RWPE1 (cell line): ENCODE measurements at regions not wholly inside any gene's neighbourhood (a gene's known extent, or its start where the extent isn't known, plus 50 kb on each side); places are given as distances from the start of the nearest gene placed in this dataset.
"Not testable (repeated sequence)": the region's sequence is repeated elsewhere in the genome, so short reads cannot be mapped to it uniquely, and the experiment has no call there.

Experiments
- CTCF ChIA-PET: fragments of 350-600 bp; sonication (Branson Sonifier 250); formaldehyde crosslinking; extraction: SDS; loops from one replicate; lab custom pipeline; 2021; lab: Yijun Ruan, JAX
- POLR2A ChIA-PET: fragments of 400-600 bp; formaldehyde crosslinking; extraction: SDS; loops from one replicate; lab custom pipeline; 2020; ENCODE audit warnings: antibody characterized with exemption; ENCODE audit not compliant: low non-redundant PET; lab: Yijun Ruan, JAX
- DNase-seq: peaks from one replicate; pipeline ENCODE4 v3.0.0; 2012; ENCODE audit warnings: low spot score
- H3K27ac ChIP-seq: fragments of 450-650 bp; 2 replicates; pipeline ENCODE4 v1.5.1; 2017
- TF ChIP-seq, protein P1 (sequence below): fragments of 450-650 bp; conservative IDR thresholded peaks from 2 replicates; pipeline ENCODE4 v1.5.1; 2017; ENCODE audit warnings: low read depth, mild to moderate bottlenecking

DNA sequence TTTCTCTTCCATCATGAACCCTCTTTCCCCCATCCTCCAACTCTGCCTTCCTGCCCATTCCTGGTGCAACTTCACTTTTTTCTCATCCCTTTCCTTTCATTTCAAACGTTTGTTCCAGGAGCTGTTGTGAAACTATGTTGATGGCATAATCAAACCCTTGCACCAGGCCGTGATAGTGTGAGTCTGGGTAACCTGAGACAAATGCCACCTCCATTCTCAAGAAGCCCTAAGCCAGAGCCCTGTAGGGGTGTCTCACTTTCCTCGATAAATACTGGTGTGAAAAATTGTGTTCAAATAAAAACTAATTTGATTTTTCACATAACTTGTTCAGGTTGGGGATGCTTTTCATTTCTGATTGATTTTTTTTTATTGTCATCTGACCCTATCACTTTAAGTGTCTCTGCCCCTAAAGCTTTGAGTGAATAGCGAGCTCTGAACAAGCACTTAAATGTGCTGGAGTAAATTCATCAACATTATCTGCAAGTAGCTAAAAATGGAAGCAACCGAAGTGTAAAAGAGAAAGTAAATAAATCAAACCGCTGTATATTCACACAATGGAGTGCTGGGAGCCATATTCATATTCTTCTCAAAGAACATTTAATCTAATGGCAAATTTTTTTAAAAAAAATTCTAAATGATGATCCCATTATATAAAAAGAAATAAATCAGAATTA, 303.1 kb upstream of the CDYL start:
- ChIA-PET POLR2A (no interaction called here), CTCF (no interaction called here)
- no peak overlapping the region for H3K27ac ChIP-seq
- no peak for DNase-seq
- TF ChIP-seq, protein P1, sequence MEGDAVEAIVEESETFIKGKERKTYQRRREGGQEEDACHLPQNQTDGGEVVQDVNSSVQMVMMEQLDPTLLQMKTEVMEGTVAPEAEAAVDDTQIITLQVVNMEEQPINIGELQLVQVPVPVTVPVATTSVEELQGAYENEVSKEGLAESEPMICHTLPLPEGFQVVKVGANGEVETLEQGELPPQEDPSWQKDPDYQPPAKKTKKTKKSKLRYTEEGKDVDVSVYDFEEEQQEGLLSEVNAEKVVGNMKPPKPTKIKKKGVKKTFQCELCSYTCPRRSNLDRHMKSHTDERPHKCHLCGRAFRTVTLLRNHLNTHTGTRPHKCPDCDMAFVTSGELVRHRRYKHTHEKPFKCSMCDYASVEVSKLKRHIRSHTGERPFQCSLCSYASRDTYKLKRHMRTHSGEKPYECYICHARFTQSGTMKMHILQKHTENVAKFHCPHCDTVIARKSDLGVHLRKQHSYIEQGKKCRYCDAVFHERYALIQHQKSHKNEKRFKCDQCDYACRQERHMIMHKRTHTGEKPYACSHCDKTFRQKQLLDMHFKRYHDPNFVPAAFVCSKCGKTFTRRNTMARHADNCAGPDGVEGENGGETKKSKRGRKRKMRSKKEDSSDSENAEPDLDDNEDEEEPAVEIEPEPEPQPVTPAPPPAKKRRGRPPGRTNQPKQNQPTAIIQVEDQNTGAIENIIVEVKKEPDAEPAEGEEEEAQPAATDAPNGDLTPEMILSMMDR, result no peak

DNA sequence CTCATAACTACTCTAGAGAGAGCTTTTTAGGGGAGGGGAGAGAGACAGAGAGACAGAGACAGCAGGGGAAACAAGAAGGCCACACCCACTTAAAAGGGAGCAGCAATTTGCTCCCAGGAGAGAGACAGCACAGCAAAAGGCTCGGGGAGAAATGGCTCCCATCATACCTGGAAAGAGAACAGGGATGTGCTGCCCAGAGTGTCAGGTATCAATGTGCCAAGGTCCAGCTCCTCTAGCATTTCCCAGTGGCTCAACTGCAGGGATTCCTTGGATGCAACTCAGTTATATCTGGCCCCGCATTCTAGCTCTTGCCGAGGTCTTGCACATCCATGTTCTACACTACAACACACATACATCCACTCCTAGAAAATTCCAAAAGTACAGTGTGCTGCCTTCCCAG, 304.0 kb upstream of the CDYL start:
- H3K27ac ChIP-seq, result no peak overlapping the region
- TF ChIP-seq, protein P1, result no peak
- POLR2A ChIA-PET, result no interaction called here
- no peak for DNase-seq
- CTCF ChIA-PET, result no interaction called here

DNA sequence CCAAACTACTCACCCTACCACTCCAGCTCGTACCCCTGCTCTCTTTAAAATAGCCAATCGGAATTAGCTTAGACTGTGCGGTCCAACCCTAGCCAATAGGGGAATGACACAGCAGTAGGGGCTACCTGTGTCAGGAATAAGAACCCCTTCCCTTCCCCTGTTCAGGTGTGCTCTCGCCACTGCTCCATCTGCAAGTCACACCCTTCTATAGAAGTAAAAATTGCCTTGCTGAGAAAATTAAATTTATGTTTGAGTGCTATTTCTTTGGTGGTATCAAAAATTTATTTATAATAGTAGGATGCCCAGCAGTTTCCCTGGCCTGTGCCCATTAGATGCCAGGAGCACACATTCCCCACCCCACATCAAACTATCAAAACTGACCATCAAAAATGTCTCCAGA, 304.7 kb upstream of the CDYL start:
- H3K27ac ChIP-seq, POLR2A ChIA-PET, CTCF ChIA-PET, DNase-seq: not testable (repeated sequence)

DNA sequence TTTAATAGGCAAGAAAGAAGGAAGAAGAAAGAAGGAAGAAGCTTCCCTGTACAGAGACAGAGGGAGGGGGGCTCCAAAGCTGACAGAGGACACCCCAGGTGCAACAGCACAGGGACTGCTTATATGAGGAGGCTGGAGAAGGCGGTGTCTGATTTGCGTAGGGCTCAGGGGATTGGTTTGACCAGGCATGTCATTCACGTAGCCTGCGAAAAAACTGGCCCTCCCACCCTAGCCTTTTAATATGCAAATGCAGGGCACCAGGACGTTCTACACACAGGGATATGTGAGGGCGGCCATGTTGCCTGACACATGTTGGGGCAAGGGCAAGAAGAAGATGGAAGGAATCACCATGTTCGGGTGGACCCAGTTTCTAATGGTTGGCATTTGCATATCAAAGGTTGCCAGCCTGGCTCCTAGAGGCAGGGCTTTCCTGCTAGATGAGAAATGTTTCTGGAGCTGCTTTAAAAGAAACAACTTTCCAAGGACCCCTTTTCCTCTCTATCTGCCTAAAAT, 305.4 kb upstream of the CDYL start:
- CTCF ChIA-PET, result no interaction called here
- DNase-seq, result no peak
- no peak overlapping the region for H3K27ac ChIP-seq
- TF ChIP-seq, protein P1, result no peak
- POLR2A ChIA-PET, result no interaction called here

DNA sequence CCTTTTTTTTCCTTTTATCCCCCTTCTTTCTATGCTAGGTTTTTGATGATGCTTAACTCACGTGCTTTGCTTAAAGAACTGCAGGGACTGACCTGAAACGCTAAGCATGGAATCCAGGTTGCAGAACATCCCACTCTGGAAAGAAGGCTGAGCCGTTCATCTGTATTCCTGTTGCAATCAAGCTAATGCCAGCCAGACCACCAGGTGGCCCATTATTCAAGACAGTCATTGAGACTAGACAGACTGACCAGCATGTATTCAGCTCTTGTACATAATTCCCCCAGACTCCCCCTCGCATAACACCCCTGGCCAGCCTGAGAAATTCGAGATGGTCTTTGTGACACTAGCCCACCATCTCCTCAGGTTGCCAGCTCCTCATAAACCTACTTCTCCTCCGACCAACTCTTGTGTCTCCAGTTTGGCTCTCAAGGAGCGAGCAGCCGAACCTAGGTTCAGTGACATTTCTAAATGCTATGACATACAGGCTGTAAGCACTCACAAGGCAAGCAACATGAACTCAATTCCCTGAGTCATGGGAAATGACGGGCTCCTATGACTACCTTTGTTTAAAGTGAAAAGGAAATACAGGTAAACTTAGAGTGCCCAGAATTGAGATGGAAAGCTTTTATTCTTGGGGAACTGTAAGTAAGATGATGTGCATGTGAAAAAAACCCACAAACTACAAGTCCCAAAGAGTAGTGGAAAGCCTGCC, 309.3 kb upstream of the CDYL start:
- POLR2A ChIA-PET, result no interaction called here
- TF ChIP-seq, protein P1, result no peak
- CTCF ChIA-PET, result interaction anchor here (0.6 kb wide), 1 partner anchor 265 kb away, joined by 3 read pairs; no protein-coding TSS in a partner anchor
- no peak overlapping the region for H3K27ac ChIP-seq
- DNase-seq, result peak; percentile 10

DNA sequence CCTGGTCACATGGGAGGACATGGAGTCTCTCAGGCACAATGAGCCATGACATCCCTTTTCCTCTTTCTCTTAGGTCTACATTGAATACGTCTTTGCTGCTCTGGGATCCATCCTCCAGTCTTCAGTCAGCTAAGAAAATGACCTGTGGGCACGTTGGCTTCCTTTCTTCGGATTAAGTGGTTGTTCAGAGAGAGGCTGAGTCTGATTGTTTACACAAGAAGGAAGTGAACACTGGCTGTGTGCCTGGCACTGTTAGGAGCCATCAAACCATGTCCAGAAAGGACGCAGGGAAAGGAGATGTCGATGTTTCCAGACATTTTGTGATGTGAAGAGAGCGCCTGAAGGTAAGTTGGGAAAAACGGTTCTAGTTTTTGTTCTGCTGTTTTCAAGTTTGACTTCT, 309.9 kb upstream of the CDYL start:
- POLR2A ChIA-PET, result no interaction called here
- DNase-seq, result no peak
- CTCF ChIA-PET, result no interaction called here
- H3K27ac ChIP-seq, result no peak overlapping the region
- TF ChIP-seq, protein P1, result no peak

DNA sequence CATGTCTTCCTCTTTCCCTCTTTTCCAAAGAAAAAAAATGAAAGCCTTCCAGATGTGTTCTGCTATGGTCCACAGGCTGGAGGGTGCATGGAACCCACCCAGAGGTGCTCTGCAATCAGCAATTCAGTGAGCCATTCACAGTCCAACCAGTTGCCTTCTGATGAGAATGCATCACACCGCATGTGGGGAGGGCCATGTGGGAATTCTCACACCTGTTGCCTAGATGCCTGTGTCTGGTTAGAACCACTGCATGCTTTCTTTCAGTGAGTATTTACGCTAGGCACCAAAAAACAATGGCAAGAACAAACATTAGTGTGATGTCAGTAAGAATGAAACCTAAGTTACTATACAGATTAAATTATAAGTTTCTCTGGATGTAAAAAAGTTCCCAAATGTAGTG, 311.6 kb upstream of the CDYL start:
- POLR2A ChIA-PET, result no interaction called here
- DNase-seq, result no peak
- TF ChIP-seq, protein P1, result no peak
- CTCF ChIA-PET, result no interaction called here
- H3K27ac ChIP-seq, result no peak overlapping the region
